NCI-H460 (cell line): ENCODE measurements at regions not wholly inside any gene's neighbourhood (a gene's known extent, or its start where the extent isn't known, plus 50 kb on each side); places are given as distances from the start of the nearest gene placed in this dataset.
"Not testable (repeated sequence)": the region's sequence is repeated elsewhere in the genome, so short reads cannot be mapped to it uniquely, and the experiment has no call there.

Source experiments
- DNase-seq: peaks from one replicate; pipeline ENCODE4 v3.0.0-alpha.2; 2016; ENCODE audit warnings: low read depth; ENCODE audit errors: extremely low read depth

DNA sequence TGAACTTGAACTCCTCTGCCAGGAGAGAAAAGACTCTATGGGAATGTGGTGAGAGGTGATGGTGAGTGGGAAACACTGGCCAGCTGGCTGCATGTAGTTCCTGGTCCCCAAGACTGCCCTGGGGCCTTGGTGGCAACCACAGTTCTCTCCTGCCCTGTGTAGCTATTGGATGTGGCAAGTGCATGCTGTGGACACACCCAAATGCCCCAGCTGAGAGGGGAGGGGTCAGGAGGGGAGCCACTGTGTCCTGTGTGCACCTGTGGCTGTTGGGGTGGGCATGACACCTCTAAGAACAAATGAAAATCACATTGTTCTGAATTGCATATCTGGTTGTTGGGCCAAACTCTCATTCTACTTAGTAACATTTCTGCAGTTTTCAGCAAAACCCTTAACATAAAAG lies 409.6 kb downstream of the NSUN3 start:
- no peak for DNase-seq

DNA sequence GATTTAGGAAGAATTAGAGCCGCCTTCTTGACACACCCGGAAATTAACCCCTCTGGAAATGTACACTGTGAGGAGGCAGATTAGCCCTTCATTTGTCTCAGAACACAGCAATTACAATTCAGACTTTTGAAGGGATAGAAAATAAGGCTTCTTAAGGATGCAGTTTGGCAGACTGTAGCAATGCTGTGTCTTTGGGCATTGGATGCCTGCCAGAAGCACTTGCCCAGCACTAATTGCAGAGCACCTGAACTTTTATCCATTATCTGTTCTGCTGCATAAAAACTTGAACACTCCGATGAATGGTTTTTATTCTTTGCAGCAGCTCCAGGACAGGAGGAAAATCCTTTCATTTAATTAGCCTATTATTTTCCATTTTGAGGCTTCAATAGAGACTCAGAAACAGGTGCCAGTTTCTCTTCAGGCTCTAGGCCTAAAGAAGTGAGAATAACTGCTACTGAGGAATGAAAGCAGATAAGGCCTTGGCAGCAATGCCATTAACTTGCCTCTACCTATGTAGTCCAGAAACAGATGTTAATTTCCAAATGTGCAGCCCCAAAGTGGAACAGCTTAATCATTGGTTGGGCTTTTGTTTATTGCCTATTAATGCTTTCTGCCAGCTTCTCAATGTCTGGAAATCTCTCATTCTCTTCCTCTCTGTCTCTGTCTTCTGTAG lies 418.5 kb downstream of the NSUN3 start:
- DNase-seq: no peak

DNA sequence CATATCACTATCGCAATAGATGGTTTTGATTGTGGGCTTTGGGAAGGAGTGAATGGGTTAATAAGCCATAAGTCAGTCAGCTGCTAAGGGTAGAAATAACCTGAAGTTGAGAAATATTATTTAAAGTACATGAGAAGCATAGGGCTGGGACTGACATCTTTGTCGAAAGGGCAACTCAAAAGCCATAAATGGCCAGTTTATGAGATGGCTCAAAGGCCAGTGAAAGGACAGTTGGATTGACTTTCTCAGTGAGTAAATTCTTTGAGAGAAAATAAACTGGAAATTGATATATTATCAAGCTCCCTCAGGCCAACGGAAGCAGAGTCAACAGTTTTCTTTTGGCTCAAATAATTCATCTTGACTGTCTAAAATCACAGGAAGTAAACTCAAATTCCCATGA lies 419.8 kb downstream of the NSUN3 start:
- DNase-seq: no peak

DNA sequence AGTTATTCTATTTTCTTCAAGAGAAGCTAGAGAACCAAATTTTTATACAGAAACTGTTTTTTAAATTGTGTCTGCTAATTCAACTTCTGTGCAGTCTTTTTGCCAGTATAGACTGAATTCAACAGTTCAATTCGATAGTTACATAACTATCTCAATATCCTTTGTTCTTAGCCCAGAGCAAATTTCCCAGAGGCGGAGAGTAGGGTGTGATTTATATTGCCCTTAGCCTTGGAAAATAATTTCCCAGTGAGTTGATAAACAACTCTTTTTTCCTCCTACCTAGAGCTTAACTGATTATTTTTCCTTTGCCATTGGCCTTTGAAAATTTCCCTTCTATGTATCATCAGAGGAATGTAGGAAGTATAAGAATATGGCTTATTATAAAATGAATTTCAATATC lies 420.5 kb downstream of the NSUN3 start:
- no peak for DNase-seq

DNA sequence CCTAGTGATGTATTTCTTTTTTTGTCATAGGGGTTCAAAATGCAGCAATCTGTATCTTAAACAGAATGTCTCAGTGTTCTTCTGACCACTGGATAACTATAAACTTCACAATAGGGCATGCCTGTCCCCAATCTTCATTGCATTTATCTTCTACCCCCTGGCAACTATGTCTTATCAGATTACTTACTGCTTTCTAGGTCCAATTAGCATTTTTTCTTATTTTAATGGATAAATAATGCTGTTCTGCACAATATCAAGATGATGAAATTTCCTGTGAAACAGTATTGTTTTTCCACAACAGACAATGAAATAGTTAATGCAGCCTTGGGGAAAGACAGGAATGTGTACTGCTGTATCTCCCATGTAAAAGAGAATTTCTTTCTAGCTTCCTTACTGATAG lies 432.1 kb downstream of the NSUN3 start:
- DNase-seq: no peak

DNA sequence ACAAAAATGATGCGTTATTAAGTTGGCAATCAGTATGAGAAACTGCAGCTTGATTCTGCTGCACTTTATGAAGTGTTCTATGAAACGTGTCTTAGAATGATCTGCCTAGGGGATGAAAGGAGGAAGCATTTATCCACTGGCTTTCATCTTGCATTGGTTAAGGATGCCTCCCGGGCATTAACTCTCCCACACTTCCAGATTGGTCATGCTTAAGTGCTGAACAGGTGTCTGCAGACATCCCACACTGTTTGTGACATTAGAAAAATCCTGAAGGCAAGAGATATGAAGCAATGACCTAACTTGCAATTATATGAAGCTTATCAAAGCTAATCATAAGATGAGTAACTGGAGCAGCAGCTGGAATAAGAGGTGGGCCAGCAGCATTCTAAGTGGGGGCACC lies 437.3 kb downstream of the NSUN3 start:
- DNase-seq: no peak

DNA sequence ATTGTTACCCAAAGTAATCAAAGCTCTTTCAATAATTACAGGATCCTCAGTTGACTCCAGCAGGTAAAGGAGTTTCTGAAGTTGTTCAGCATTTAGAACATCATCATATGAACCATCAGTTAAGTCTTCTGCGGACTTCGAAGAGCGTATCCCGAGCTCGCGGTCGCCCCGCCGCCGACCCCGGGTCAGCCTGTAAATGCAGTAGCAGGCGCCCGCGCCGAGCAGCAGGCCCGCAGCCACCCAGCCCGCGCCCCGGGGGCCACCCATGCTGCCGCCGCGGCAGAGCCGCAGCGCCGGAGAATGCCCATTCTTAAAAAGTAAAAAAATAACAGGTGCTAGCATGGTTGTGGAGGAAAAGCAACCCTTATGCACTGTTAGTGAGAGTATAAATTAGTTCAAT lies 444.5 kb downstream of the NSUN3 start:
- not testable (repeated sequence) for DNase-seq

DNA sequence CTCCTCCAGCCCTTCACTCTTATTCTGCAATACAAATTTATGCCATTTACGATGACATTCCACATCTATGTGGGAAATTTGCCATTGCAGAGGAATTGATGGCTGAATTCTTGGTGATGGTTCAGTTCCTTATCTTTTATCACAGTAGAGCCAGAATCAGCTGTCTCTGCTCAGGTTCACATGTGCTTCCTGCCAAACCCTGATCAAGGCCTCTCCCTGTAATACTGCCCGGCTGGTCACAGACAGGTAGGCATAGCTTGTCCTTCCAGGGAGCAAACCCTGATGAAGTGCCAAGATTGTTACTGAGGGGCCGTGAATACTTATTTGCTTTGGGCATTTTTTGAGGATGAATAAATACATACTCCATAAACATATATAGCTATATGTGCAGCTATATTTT lies 450.0 kb downstream of the NSUN3 start:
- no peak for DNase-seq

DNA sequence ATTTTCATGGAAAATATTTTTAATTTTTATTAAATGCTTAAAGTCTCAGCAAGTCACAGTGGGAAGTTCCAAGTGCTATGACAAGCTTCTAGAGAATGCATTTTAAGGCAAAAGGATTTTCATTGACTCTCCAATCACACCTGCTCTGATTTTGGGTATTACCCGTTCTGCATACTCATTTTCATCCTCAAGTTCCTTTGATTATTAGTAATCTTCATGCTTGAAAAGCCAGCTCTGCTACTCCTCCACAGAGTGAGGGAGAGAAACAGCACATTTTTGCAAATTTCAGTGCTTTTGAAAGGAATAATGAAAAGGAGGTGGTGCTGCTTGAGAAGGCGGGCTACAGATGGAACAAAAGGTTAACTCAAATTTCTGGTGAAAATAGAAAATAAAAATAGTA lies 450.7 kb downstream of the NSUN3 start:
- DNase-seq: no peak

DNA sequence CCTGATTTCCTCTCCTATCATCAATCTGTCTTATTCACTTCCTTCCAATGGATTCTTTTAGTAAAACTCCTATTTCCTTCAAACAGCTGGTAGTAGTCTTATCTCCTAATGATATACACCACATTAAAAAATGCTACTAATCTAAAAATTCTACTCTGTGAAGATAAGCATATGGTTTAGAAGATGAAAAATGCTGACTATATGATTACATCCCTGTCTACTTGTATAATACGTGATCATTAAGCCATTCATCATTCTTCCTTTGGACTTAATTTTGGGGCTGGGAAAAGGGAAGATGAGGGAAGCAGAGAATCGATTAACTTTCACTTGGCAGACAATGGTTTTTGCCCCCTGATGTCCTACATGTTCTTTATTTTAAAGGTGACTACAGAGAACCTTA lies 453.1 kb downstream of the NSUN3 start:
- no peak for DNase-seq

DNA sequence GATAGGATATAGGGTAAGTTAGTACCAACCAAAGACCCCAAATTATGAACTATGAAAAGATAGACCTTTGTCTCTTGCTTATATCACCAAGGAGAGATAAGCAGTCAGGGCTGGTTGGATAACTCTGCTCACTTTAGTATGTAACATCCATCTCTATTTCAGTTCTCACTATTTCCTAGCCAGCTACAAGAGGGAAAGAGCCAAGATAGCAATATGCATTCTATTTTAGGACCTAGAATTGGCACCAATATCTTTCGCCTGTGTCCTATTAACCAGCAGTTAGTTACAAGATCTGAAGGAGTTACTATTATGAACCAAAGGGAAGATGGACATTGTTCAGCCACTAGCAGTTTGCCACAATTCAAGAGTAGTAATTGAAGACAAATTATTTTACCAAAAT lies 457.5 kb downstream of the NSUN3 start:
- no peak for DNase-seq

DNA sequence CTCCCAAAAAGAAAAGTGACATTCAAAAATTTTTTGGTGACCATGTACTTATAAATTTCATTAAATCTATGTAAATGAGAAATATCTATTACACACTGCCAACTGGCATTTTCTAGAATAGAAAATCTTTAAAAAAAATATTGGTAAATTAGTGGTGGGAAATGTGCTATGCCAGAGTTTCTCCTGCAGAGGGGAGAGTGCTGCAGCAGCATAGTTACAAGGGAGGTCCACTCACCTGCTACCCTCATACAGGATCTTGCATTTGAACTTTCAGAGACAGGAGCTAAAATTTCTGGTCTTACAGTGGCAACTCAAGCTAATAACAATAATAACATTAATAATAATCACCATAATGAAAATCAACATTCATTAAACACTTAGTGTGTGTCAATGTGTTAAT lies 459.6 kb downstream of the NSUN3 start:
- no peak for DNase-seq

DNA sequence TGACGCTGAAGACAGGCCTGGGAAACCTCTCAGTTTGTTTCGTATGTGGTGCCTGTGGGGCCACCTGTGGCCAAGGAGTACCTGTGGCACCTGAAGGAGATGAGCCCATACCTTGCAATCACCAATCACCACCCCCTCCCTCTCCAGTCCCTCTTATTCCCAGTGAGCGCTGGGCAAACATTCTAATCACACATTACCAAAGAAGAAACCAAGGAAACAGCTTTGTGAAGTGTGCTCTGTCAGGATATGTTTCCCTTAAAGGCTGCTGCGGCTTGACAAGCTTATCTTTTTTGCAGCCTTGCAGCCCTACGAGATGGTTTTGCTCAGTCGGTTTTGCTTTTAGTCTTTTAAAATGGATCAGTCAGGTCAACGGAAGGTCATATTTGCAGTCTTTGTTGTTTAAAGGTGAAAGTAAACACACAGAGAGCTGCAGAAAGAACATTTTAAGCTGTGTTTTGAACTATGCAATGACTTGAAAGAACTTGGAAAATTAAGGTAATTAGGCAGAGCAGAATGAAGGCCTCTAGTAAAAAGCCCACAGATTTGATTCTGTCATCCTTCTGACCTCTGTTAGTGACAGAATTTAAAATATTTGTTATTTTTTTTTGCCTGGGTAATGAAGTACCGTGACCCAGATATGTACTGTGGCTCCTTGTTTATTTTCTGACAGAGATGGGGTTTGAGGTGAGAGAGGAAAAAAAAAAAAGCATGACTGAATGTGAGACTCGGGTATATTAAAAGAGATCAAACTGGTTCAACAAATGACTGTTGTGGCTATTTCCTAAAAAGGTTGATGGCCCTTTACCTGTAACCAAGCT lies 461.4 kb downstream of the NSUN3 start:
- DNase-seq: no peak

DNA sequence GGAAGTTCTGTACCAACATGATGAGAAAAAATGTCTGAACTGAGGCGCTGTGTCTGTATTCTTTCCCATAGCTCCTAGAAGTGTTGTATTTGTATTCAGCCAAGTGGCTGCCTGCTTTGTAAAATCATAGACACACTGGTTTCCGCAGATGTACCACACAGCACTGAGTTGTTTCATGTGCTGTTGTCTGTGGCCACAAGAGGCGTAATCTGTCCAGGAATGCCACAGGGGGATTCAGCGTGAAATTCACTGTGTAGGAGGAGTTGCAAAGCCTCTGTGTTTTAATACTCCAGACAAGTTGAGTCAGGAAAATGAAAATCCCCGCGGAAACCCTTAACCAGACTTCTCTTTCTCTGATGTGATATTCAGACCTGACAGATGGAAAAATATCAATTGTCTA lies 462.2 kb downstream of the NSUN3 start:
- DNase-seq: peak; percentile 26

DNA sequence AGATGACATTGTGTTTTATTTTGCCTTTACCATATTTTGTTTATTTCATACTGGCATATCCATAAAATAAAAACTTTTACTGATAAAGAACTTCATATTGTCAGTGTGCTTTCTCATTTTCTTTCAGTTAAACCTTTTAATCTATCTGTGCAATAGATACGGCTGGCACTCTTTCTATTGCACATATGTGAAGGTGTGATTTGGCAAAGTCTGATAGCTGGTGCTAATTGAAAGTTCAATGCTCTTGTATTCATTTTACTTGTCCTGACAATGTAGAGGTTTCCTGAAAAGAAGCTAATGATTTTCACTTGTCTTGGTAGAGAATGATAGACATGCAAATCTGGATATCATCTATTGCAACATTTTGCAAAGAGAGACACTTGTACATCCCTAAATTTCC lies 467.0 kb downstream of the NSUN3 start:
- DNase-seq: no peak

DNA sequence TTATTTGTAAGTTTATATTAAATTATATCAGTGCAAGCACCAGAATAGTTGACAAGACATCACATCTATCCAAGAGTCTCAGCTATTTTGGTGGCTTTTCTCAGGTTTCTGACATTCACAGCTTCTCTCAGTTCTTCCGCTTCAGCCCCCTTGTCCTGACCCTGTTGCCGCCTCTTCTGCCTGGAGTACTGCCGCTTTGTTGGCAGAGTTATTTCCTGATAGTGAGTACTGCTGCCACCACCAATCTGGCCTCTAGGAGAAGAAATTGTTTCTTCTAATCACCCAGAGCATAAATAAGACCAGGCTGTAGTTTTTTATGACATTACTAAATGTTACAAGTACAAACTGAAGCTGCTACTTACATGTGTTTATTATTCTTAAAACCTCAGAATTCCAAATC lies 470.1 kb downstream of the NSUN3 start:
- no peak for DNase-seq

DNA sequence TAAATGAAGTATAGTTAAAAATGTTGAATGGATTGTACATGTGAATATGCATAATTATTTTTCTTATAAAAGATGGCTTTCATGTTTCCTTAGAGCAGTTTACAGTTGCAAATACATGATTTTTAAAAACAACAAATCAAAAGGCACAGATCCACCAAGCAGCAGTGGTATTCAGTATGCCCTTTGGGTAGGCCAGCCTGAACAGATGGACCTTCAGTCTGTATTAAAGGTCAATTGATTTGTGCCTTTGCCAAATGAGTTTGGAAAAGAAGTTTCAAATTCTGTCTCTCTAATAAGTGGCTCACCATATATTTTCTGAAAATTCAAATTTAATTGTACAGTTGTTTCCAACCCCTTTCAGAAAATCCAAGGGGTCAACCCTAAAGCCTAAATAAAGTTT lies 477.1 kb downstream of the NSUN3 start:
- no peak for DNase-seq

DNA sequence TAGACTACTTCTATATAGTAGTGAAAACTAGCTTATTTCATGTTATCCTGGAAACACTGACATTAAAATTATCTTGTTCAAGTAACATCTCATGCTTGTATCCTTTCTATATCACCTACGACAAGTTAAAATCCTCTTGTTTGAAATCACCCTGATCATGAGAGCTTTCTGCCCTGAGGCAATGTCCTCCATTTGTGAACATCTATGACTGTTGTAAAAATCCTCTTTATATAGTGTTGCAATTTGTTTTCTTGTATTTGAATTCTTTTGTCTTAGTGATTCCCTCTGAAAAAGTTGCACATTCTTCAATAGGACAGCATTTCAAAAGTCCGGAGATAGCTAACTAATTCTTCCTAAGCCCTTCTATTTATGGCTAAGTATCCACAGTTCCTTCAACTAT lies 480.3 kb downstream of the NSUN3 start:
- DNase-seq: no peak

DNA sequence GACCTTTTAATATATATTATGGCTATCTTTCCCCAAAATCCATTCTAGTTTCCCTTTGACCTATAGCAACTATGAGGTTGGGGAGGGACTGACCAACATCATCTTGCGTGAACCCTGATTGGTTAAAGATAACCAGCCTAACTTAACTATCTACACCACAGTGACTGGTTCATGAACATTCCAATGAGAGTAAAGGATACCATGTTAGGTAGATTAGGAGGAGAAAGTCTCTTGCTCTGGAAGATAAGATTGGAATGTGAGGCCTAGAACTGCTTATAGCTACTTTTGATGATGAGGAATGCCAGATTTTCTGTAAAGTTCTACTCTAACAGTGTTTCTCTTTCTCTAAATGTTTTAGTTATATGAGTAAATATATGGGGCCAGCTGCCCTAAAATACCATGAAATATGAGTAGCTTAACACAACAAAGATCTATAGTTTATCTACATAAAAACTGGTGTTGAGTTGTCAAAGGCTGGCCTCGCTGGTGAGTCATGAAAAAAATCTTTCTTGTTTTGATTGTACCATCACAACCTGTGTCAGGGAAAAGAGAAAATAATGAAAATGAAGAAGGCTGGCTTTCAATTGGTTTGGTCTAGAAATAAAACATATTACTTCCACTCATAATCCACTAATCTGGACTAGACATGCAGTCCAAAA lies 481.4 kb downstream of the NSUN3 start:
- no peak for DNase-seq

DNA sequence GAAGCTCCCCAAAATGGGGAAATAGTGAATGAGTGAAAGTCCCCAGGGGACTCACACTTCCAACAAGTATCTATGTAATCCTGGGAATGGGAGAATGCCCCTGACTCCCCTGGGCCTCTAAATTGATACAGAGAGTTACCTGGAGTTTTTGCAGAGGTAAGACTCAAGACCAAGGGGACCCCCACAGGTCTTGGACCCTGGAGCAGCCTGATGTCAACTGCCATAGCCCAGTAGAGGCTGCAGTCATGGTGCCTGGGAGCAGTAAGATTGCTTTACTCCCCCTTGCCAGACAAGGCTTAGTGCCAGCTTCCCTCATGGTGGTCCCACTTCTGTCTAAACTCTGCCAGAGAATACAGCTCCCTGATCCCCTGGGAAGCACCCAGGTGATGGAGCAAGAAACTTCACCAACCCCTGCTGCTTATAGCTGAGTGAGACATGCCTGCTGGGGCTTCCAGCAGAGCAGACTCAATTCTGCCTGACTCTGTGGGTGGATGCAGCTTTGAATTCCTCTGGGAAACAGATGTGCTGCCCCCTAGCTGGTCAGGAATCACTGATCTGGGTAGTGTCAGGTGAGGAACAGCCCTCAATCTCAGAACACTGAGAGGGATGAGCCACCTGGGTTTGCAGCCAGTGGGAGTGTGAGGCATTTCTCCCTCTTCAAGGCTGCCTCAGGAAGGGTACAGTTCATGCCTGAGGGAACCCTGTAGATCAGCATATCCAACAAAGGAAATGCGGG lies 485.9 kb downstream of the NSUN3 start:
- no peak for DNase-seq

DNA sequence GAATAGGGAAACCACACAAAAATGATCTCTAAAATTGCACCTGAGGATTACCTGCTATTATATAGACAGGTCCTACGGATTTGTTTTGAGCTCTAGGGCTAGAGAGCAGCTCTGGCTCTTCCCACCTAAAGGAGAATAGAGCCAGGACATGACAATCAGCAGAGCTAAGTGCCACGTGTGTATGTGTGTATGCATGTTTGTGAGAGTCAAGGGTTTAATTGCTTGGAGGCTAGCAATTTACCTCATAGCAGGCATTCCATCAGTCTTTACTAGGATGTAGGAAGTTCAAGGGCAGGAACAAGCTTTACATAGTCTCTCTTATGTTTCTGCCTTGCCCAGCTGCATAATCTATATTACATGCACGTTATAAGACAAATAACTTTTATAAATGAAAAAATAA lies 498.2 kb downstream of the NSUN3 start:
- DNase-seq: no peak
